HG03442 (cell line): ENCODE measurements at regions not wholly inside any gene's neighbourhood (a gene's known extent, or its start where the extent isn't known, plus 50 kb on each side); places are given as distances from the start of the nearest gene placed in this dataset.
"Not testable (repeated sequence)": the region's sequence is repeated elsewhere in the genome, so short reads cannot be mapped to it uniquely, and the experiment has no call there.

Experiments
- ATAC-seq: cut with Tn5 transposase; IDR thresholded peaks from one replicate; pipeline ENCODE4 v1.9.1; 2021; ENCODE audit warnings: mild to moderate bottlenecking, moderate library complexity; ENCODE audit not compliant: unreplicated experiment

- not testable (repeated sequence) for ATAC-seq
Measured at GRCh38 chr1:243074224-243074623, 180.9 kb downstream of the CEP170 start.

DNA sequence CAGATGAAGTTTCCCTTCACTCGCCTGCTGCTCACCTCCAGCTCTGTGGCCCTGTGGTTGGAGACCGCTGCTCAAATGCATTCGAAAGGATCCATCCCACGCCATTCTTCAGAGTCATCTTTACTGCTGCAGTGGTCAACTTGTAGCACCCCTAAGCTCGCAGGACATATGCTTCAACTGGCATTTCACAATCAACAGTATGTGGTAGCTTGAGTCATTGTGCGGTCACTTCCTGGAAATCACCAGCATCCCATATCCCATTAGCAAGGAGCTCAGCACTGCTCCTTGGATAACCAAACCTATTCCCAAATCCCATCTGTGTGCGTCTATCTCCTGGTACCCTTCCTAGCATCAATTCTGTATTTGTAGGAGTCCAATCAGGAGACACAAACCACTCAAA, 188.0 kb downstream of the CEP170 start:
- not testable (repeated sequence) for ATAC-seq

DNA sequence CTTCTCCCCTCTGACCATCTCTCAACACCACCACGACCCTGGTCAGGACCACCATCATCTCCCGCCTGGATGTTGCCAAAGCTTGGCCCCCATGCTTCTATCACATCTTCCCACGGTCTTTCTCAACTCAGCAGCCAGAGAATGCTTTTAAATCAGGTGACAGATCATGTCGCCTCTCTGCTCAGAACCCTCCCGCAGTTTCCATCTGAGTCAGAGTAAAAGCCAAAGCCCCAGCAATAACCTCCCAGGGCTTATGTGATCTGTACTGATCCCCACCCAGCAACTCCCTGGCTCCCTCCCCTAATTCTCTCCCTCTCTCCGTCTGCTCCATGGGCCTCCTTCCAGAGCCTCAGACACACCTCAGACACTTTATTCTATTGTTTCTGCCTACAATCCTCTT, 193.1 kb downstream of the CEP170 start:
- ATAC-seq, result not testable (repeated sequence)

DNA sequence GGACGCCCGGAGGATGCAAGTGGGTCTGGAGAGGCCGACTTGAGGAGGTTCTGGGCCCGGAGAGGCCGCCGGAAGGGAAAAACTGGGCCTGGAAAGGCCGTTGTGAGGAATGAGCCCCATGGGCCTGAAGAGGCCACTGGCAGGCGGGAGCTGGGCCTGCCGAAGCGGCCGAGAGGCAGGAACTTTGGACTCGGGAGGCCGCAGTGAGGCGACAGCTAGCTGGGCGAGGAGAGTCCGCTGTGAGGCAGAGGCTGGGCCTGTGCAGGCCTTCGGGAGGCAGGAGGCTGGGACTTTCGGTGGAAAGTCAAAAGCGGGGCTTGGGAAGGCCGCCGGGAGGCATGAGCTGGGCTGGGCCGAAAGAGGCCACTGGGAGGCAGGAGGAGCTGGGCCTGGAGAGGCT, 199.6 kb downstream of the CEP170 start:
- not testable (repeated sequence) for ATAC-seq

- ATAC-seq, result not testable (repeated sequence)
Measured at GRCh38 chr1:243055091-243055490, 200.0 kb downstream of the CEP170 start.

DNA sequence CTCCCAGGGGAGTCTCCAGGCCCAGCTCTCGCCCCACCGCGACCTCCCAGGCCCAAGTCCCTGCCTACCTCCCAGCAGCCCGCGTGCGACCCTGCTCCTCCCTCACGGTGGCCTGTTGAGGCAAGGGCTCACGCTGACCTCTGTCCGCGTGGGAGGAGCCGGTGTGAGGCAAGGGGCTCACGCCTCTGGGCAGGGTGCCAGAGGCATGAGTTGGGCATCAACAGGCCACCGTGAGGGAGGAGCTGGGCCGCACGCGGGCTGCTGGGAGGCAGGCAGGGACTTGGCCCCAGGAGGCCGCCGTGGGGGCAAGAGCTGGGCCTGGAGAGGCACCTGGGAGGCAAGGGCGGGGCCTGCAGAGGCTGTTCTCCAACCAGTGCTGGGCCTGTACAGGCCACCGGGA, 200.4 kb downstream of the CEP170 start:
- not testable (repeated sequence) for ATAC-seq

- ATAC-seq, result not testable (repeated sequence)
Measured at GRCh38 chr1:243053048-243053447, 202.0 kb downstream of the CEP170 start.

GRCh38 chr1:243050613-243051012, 204.5 kb downstream of the CEP170 start:
- ATAC-seq, result not testable (repeated sequence)

DNA sequence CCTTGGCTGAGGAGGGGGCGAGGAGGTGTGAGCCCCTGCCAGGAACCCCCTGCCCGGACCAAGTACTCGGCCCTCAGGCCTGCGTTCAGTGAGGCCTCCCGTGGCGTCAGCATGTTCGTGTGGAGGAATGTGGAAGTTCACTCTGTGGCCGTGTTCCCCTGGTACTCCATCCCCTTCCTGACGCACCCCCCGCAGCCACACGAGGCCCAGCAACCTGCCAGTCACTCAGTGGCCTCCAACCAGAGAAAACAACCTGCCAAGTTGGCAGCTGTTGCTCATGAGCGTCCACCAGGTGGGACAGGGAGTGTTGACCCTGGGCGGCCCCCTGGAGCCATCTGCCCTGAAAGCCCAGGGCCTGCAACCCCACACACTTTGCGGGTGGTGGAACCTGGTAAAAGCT, 205.4 kb downstream of the CEP170 start:
- not testable (repeated sequence) for ATAC-seq

DNA sequence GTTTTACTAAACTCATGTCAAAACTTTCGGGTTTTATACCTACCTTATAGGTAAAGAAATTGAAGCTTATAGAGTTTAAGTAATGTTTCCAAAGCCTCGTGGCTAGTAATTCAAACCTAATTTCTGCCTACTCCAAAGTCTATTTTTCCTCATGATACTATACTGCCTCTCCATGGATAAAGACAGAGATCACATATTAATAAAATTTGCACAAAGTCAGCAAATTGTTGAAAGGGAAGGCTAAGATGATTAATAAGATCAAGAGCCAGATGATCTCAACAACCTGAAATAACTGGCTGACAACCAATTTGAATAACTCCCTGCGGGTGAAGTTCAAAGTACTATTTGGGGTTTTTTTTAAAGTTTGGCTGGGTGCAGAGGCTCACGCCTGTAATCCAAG, 233.7 kb downstream of the CEP170 start:
- ATAC-seq, result not testable (repeated sequence)

GRCh38 chr1:243019030-243019635, 235.9 kb downstream of the CEP170 start:
- ATAC-seq, result not testable (repeated sequence)

DNA sequence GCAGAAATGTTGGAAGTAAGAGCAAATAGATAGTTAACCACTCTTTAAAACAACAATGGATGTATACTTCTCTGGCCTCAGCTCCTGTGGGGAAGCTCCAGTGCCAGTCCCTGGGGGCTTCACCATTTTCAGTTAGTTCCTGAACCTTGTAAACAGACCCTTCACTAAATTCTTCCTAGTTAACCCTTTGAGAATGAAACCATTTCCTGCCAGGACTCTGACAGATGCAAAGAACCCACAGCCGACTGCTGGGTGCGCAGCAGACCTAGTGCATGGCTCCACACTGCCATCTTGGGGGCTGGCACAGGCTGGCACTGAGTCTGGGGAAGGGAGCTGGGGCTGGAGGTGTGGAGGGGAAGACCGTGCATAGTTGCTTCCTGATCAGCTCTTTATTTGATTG, 244.4 kb downstream of the CEP170 start:
- ATAC-seq, result not testable (repeated sequence)

DNA sequence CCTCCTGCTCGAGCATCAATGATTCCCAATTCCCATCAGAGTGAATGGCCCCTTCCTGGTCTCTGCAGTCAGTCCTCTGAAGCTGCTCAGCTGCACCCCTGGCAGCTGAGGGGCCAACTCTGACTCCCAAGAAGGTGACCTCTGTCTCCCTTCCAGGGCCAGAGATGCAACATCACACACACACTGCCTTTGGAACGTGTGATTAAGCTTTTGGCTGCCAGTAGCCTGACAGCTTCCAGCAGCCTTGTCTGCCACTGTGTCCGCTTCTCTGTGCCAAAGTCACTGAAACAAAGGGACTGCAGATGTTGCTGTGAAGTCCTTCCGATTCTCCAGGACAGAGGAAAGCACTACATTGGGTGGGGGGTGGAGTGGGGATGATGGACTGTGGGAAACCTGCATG, 254.1 kb downstream of the CEP170 start:
- not testable (repeated sequence) for ATAC-seq

DNA sequence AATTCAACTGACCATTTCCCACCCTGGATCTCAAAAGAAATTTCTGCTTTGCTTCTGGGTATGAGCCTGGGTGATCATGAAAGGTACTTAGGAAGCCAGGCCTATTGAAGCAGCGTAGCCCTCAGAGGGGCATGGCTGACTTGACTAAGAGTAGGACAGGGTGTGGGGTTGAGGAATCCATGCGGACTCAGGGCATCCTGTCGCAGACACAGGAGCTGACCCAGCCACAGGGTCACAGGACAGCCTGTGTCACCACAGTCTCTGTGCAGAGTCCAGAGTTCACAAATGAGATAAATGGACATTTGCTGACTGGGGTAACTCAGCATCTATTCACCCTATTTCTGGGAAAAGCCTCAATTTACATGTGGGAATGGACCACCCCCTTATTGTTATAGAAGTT, 262.3 kb downstream of the CEP170 start:
- ATAC-seq, result not testable (repeated sequence)

DNA sequence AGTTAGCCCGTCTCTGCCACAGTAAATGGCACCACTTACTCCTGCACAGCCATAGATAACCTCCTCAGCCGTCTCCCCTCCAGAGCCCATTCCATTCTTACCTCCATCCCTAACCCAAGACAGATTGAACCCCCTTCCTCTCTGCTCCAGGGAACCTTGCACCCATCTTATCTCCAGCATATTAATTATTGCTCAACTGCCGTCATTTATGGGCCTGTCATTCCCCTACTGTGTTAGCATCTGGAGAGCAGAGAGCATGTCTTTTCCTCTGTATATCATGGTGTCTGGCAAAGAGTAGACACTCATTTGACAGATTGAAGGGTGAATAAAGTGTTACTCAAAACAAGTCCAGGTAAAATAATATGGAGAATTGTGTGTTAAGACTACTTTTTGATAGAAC, 270.0 kb downstream of the CEP170 start:
- not testable (repeated sequence) for ATAC-seq

- not testable (repeated sequence) for ATAC-seq
Measured at GRCh38 chr1:242973341-242973740, 281.7 kb downstream of the CEP170 start.

DNA sequence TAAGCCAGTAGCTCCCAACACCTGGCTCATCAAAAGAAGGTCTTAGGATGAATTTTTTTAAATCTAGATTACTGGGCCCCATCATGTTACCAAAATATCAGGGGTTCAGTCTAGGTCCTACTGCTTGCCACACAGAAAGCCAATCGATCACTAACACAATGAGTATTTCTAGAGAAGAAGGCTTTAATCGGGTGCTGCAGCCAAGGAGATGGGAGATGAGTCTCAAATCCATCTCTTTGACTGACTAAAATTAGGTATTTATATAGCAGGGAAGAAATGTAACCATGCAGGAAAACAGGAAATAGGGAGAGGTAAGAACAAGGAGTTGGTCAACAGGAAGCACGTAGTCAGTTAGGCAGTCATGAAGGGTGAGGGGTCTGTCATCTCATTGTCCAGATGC, 288.2 kb downstream of the CEP170 start:
- no peak for ATAC-seq

DNA sequence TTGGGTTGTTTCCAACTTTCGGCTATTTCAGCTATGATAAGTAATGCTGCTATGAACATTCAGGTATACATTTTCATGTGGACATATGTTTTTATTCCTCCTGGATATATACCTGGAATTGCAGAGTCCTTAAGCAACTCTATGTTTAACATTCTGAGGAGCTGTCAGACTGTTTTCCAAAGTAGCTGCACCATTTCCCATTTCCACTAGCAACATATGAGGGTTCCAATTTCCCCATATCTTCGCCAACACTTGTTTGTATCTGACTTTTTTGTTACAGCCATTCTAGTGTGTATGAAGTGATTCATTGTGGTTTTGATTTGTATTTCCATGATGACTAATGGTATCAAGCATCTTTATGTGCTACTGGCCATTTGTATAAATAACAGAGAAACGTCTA, 295.7 kb downstream of the CEP170 start:
- ATAC-seq, result not testable (repeated sequence)

DNA sequence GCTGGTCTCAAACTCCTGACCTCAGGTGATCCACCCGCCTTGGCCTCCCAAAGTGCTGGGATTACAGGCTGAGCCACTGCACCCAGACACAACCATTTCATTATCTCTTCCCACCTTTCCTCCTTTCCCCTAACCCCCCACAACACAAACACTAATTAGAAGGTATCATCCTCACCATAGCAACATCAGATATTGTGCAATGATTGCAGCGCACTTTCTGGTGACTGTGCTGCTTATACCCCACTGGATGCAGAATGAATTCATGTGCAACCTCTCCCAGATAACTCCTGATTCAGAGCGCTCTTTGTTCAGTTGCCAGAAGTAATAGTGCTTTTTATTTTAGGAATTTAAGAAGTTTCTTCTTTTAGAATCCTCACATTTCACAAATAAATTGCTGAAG, 300.1 kb downstream of the CEP170 start:
- not testable (repeated sequence) for ATAC-seq

DNA sequence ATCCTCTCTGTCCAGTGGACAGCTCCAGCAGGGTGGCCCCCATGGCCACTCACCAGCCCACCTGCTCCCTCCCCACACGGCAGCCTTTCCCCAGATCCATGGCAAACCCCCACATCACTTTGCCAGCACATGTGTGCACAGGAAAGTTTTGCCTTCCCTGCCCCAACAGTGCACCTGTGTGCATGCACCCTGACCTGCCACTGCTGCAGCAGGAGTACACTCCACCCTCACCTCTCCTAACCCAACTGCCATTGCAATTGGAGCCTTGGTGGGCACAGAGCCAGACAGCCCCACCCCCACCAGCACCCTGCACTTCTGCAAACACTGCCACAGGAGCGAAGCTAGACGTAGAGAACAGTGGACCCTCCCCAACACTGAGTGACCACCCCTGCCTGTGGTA, 308.9 kb downstream of the CEP170 start:
- no peak for ATAC-seq

- ATAC-seq, result not testable (repeated sequence)
Measured at GRCh38 chr1:242936725-242937124, 318.4 kb downstream of the CEP170 start.

DNA sequence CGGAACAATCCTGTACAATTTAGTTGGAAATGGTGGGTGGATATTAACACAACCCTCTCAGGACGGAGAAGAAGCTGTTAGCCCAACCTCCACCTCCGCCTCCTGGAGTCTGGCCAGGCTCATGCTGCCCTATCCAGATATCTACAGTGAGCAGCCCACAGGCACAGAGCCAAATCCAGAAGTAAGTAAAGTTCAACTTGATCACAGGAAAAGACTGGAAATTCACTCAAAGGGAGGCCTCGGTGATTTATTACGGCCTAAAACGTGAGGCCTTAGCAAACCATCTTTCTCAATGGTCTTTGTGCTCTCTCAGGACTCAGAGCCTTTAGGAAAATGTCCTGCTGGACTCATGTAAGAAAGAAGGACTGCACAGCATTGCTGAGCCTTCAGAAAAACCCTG, 330.4 kb downstream of the CEP170 start:
- not testable (repeated sequence) for ATAC-seq

DNA sequence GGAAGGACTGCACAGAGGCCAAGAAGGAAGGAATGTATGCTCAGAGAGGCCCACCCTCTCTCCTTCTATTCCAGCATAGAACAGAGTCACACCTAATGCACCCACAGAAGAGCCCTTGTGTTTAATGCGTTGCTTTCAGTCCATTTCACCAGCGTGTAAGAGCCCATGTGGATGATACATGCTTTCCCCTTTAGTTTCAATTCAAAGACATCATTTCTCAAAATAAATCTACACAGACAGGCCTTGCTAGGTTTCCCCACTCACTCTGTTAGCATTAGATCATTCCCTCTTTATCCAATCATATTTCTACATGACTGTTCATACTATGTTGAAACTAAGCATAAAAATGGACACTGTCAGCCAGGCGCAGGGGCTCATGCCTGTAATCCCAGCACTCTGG, 331.5 kb downstream of the CEP170 start:
- not testable (repeated sequence) for ATAC-seq
